ENCODE measurements at regions not wholly inside any gene's neighbourhood (a gene's known extent, or its start where the extent isn't known, plus 50 kb on each side); places are given as distances from the start of the nearest gene placed in this dataset.

- no peak for DNase-seq (ENCODE audit: low read depth)
- no peak overlapping the region for H3K4me3 ChIP-seq (ENCODE audit: low read depth, low read length)
- TF ChIP-seq CTCF (conservative IDR thresholded peaks at IDR 0.05; ENCODE audit: low read depth, low read length): no peak
Measured at GRCh38 chr11:92387859-92388258, 163.2 kb downstream of the FAT3 start.

GRCh38 chr11:92388380-92388779 lies 163.8 kb downstream of the FAT3 start:
- H3K4me3 ChIP-seq (ENCODE audit: low read depth, low read length): no peak overlapping the region
- peak; percentile 18 for DNase-seq (ENCODE audit: low read depth)
- no peak for TF ChIP-seq CTCF (conservative IDR thresholded peaks at IDR 0.05; ENCODE audit: low read depth, low read length)

GRCh38 chr11:92390783-92391182 lies 166.2 kb downstream of the FAT3 start:
- no peak for DNase-seq (ENCODE audit: low read depth)
- no peak overlapping the region for H3K4me3 ChIP-seq (ENCODE audit: low read depth, low read length)
- no peak for TF ChIP-seq CTCF (conservative IDR thresholded peaks at IDR 0.05; ENCODE audit: low read depth, low read length)

DNA sequence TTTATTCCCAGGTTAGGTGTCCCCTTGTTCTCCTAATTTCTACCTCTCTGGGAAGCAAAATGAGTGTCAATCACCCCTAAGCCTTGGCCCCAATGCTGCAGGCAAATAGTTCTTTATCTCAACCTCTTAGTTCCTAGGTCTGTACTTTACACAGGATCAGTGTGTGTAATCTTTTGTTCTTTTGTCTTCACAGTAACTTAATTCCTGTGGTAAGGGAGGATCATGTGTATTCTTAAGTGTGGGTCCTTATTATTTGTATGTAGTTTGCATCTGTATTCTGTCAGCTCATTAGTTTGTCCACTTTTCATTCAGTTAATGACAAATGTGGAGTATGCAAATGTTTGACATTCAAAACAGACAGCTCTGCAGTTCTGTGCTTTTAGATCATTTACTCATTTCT lies 166.7 kb downstream of the FAT3 start:
- no peak for DNase-seq (ENCODE audit: low read depth)
- no peak for TF ChIP-seq CTCF (conservative IDR thresholded peaks at IDR 0.05; ENCODE audit: low read depth, low read length)

DNA sequence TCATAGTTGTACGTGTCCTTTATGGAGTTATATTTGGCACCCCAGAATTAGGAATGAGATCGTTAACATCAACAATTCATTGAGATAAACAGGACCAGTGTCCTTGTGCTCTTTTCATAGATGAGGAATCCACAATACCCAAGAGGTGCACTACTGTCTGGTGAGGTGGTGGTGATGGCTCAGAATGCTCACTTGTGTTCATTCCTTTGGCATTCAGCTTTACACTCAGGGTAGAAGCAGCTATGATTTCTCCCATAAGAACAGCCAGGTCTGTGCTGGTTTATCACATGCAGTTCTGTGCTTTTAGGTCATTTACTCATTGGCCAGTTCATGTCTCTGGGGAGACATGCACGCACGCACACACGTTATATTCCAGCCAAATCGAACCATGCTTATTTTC lies 167.2 kb downstream of the FAT3 start:
- H3K4me3 ChIP-seq (ENCODE audit: low read depth, low read length): no peak overlapping the region
- TF ChIP-seq CTCF (conservative IDR thresholded peaks at IDR 0.05; ENCODE audit: low read depth, low read length): no peak
- no peak for DNase-seq (ENCODE audit: low read depth)

More for the DNA sequence above, 166.7 kb downstream of the FAT3 start:
- H3K4me3 ChIP-seq (ENCODE audit: low read depth, low read length): no peak overlapping the region

DNA sequence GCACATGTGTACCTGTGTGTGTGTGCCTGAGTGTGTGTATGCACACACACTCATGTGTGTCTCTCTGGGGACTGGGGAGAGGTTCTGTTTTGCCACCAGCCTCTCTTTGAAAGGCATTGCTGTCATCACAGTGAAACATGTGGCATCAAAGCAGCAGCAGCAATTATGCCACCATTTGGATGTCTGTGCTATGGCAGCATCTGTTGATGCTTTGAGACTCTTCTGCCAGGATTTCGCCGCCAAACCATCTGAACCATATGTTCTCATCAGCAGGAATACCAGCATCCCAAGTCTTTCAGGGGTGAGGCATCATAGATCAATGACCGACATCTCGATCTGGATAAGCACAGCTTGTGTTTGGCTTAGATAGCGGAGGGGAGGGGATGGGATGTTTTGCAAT lies 168.6 kb downstream of the FAT3 start:
- no peak for TF ChIP-seq CTCF (conservative IDR thresholded peaks at IDR 0.05; ENCODE audit: low read depth, low read length)

GRCh38 chr11:92396133-92396532 lies 171.5 kb downstream of the FAT3 start:
- no peak overlapping the region for H3K4me3 ChIP-seq (ENCODE audit: low read depth, low read length)
- no peak for DNase-seq (ENCODE audit: low read depth)
- TF ChIP-seq CTCF (conservative IDR thresholded peaks at IDR 0.05; ENCODE audit: low read depth, low read length): no peak

More for the DNA sequence above, 168.6 kb downstream of the FAT3 start:
- no peak for DNase-seq (ENCODE audit: low read depth)
- no peak overlapping the region for H3K4me3 ChIP-seq (ENCODE audit: low read depth, low read length)

Measured in choroid plexus epithelial cell (primary cell).